Activated CD4-positive, alpha-beta T cell treated with anti-CD3 and anti-CD28 coated beads, Interleukin-10, Interleukin-2, amounts not matched to agents 100 ng/mL and 50 ng/mL, durations not matched to agents 16 hours and 8 hours (primary cell): ENCODE measurements at regions not wholly inside any gene's neighbourhood (a gene's known extent, or its start where the extent isn't known, plus 50 kb on each side); places are given as distances from the start of the nearest gene placed in this dataset.
"Not testable (repeated sequence)": the region's sequence is repeated elsewhere in the genome, so short reads cannot be mapped to it uniquely, and the experiment has no call there.

ENCODE experiments used
- DNase-seq: peaks from one replicate; pipeline ENCODE4 v3.0.0-alpha.2; 2020

- no peak for DNase-seq
Measured at GRCh38 chr1:119191325-119191724, 50.9 kb upstream of the WARS2 start.

- no peak for DNase-seq
Measured at GRCh38 chr1:119204197-119204960, 63.9 kb upstream of the WARS2 start.

GRCh38 chr1:119204961-119205357 lies 64.5 kb upstream of the WARS2 start:
- no peak for DNase-seq

- DNase-seq, result no peak
Measured at GRCh38 chr1:119209061-119209460, 68.6 kb upstream of the WARS2 start.

- no peak for DNase-seq
Measured at GRCh38 chr1:119209596-119210295, 69.3 kb upstream of the WARS2 start.

GRCh38 chr1:119210296-119210649 lies 69.8 kb upstream of the WARS2 start:
- DNase-seq, result no peak

- DNase-seq, result not testable (repeated sequence)
Measured at GRCh38 chr1:119213213-119213612, 72.8 kb upstream of the WARS2 start.

GRCh38 chr1:119214961-119215360 lies 74.5 kb upstream of the WARS2 start:
- DNase-seq, result not testable (repeated sequence)

GRCh38 chr1:119217309-119217828 lies 76.9 kb upstream of the WARS2 start:
- no peak for DNase-seq

- no peak for DNase-seq
Measured at GRCh38 chr1:119219711-119220110, 79.3 kb upstream of the WARS2 start.

GRCh38 chr1:119220991-119221390 lies 80.5 kb upstream of the WARS2 start:
- no peak for DNase-seq

- DNase-seq, result no peak
Measured at GRCh38 chr1:119222271-119222670, 81.8 kb upstream of the WARS2 start.

- DNase-seq, result no peak
Measured at GRCh38 chr1:119225265-119225664, 84.8 kb upstream of the WARS2 start.

- no peak for DNase-seq
Measured at GRCh38 chr1:119225831-119226230, 85.4 kb upstream of the WARS2 start.

- DNase-seq, result no peak
Measured at GRCh38 chr1:119226321-119226720, 85.9 kb upstream of the WARS2 start.

GRCh38 chr1:119226913-119227312 lies 86.5 kb upstream of the WARS2 start:
- no peak for DNase-seq

- no peak for DNase-seq
Measured at GRCh38 chr1:119227456-119227855, 87.0 kb upstream of the WARS2 start.

GRCh38 chr1:119228335-119229080 lies 88.1 kb upstream of the WARS2 start:
- no peak for DNase-seq

GRCh38 chr1:119235120-119235519 lies 94.7 kb upstream of the WARS2 start:
- no peak for DNase-seq

GRCh38 chr1:119245881-119246280 lies 105.4 kb upstream of the WARS2 start:
- no peak for DNase-seq

GRCh38 chr1:119249283-119249682 lies 108.8 kb upstream of the WARS2 start:
- no peak for DNase-seq

GRCh38 chr1:119250299-119250698 lies 109.8 kb upstream of the WARS2 start:
- DNase-seq, result no peak

- no peak for DNase-seq
Measured at GRCh38 chr1:119251751-119252150, 111.3 kb upstream of the WARS2 start.

- DNase-seq, result no peak
Measured at GRCh38 chr1:119253366-119253765, 112.9 kb upstream of the WARS2 start.
